CD14-positive monocyte (primary cell): ENCODE measurements at regions not wholly inside any gene's neighbourhood (a gene's known extent, or its start where the extent isn't known, plus 50 kb on each side); places are given as distances from the start of the nearest gene placed in this dataset.

Experiments
- DNase-seq, 3 donors: peaks; one replicate each; pipeline ENCODE4 v3.0.0-alpha.2; 2011 to 2022
- H2AFZ ChIP-seq: 2 replicates; pipeline ENCODE4 v1.6.0; 2012; ENCODE audit warnings: mild to moderate bottlenecking, low read depth, low read length, inconsistent platforms; ENCODE audit not compliant: insufficient read depth, poor library complexity, severe bottlenecking
- H3K27ac ChIP-seq, 2 donors: 1 replicate in 1 of 2; 2 replicates in 1 of 2; pipeline ENCODE4 v1.5.1; 2012 to 2013; ENCODE audit warnings: low read length in 2 of 2, control low read depth in 1 of 2, inconsistent platforms in 1 of 2, low read depth in 1 of 2, mild to moderate bottlenecking in 1 of 2
- H3K27me3 ChIP-seq, 2 donors: one replicate each; pipeline versions ENCODE4 v1.6.0 to v1.6.1; 2011 to 2013; ENCODE audit warnings: low read length in 2 of 2; ENCODE audit not compliant: control insufficient read depth in 2 of 2, insufficient read depth in 2 of 2
- H3K36me3 ChIP-seq, 2 donors: replicated peaks in 1 of 2; 1 replicate in 1 of 2; 2 replicates in 1 of 2; pipeline versions ENCODE4 v1.5.1 to v1.6.1; 2012 to 2013; ENCODE audit warnings: low read length in 2 of 2, control low read depth in 1 of 2, inconsistent platforms in 1 of 2, mild to moderate bottlenecking in 1 of 2; ENCODE audit not compliant: insufficient read depth in 2 of 2, control insufficient read depth in 1 of 2
- H3K4me1 ChIP-seq, 2 donors: 1 replicate in 1 of 2; 2 replicates in 1 of 2; pipeline versions ENCODE4 v1.5.1 to v1.6.1; 2012 to 2013; ENCODE audit warnings: low read length in 2 of 2, control low read depth in 1 of 2, inconsistent platforms in 1 of 2, mild to moderate bottlenecking in 1 of 2, moderate library complexity in 1 of 2; ENCODE audit not compliant: insufficient read depth in 2 of 2, control insufficient read depth in 1 of 2
- H3K4me2 ChIP-seq: replicated peaks from 2 replicates; pipeline ENCODE3; 2012; ENCODE audit warnings: low read length, moderate library complexity, mild to moderate bottlenecking; ENCODE audit not compliant: poor library complexity, severe bottlenecking; ENCODE audit errors: extremely low read depth
- H3K4me3 ChIP-seq, 3 experiments: fragments of 200-600 bp in 1 of 3; sonication (generic) in 1 of 3; replicated peaks in 1 of 3; 1 replicate in 2 of 3; 2 replicates in 1 of 3; pipeline ENCODE4 v1.5.1; 2011 to 2013; ENCODE audit warnings: low read length in 3 of 3, mild to moderate bottlenecking in 3 of 3, control low read depth in 2 of 3, low read depth in 2 of 3, inconsistent platforms in 1 of 3, moderate library complexity in 1 of 3
- H3K79me2 ChIP-seq: 2 replicates; pipeline ENCODE4 v1.6.0; 2012; ENCODE audit warnings: mild to moderate bottlenecking, control low read depth, inconsistent platforms, low read length, moderate library complexity; ENCODE audit not compliant: insufficient read depth
- H3K9ac ChIP-seq: 2 replicates; pipeline ENCODE4 v1.6.0; 2017; ENCODE audit warnings: low read length, mild to moderate bottlenecking; ENCODE audit not compliant: insufficient read depth, poor library complexity, severe bottlenecking
- H3K9me3 ChIP-seq, 2 donors: replicated peaks in 1 of 2; 1 replicate in 1 of 2; 2 replicates in 1 of 2; pipeline versions ENCODE4 v1.5.1 to v1.6.1; 2012 to 2013; ENCODE audit warnings: low read length in 2 of 2, control low read depth in 1 of 2; ENCODE audit not compliant: control insufficient read depth in 1 of 2, insufficient read depth in 1 of 2
- H4K20me1 ChIP-seq: 2 replicates; pipeline ENCODE4 v1.6.0; 2012; ENCODE audit warnings: mild to moderate bottlenecking, low read length, control low read depth, moderate library complexity; ENCODE audit not compliant: insufficient read depth
- H3K27ac Mint-ChIP-seq, 7 donors: one replicate each; pipeline ENCODE4 v1.8.0; 2020; ENCODE audit warnings: mild to moderate bottlenecking in 7 of 7, mixed read lengths in 7 of 7, moderate library complexity in 6 of 7, inconsistent platforms in 2 of 7
- H3K27me3 Mint-ChIP-seq, 3 donors: one replicate each; pipeline ENCODE4 v1.8.0; 2021 to 2022; ENCODE audit warnings: low read depth in 3 of 3, mild to moderate bottlenecking in 3 of 3, mixed read lengths in 3 of 3, moderate library complexity in 3 of 3, inconsistent platforms in 1 of 3
- H3K36me3 Mint-ChIP-seq, 2 donors: one replicate each; pipeline ENCODE4 v1.8.0; 2020; ENCODE audit warnings: mixed read lengths in 2 of 2, inconsistent platforms in 1 of 2, mild to moderate bottlenecking in 1 of 2
- H3K4me1 Mint-ChIP-seq: one replicate; pipeline ENCODE4 v1.8.0; 2020; ENCODE audit warnings: mild to moderate bottlenecking, mixed read lengths
- H3K4me3 Mint-ChIP-seq, 2 donors: one replicate each; pipeline ENCODE4 v1.8.0; 2020; ENCODE audit warnings: mild to moderate bottlenecking in 2 of 2, mixed read lengths in 2 of 2, moderate library complexity in 1 of 2
- H3K9me3 Mint-ChIP-seq, 7 donors: one replicate each; pipeline ENCODE4 v1.8.0; 2020 to 2022; ENCODE audit warnings: mixed read lengths in 7 of 7, mild to moderate bottlenecking in 6 of 7, moderate library complexity in 6 of 7, inconsistent platforms in 2 of 7
- CTCF ChIP-seq: fragments of 200-600 bp; IDR thresholded peaks from one replicate; pipeline ENCODE4 v1.8.0; 2022; ENCODE audit warnings: antibody characterized with exemption, mild to moderate bottlenecking
- WGBS: methylation state at CpG from one replicate; pipeline ENCODE4 v1.1.5; 2013; ENCODE audit warnings: missing lambda C conversion rate; ENCODE audit not compliant: insufficient coverage; 5-methylcytosine and 5-hydroxymethylcytosine counted together
- intact Hi-C, 2 donors: fragments of 100-400 bp; cut with micrococcal nuclease; formaldehyde crosslinking; loops; one replicate each; pipeline versions ENCODE4 v1.15.0 to v1.15.1; 2023

- no peaks in the 10 kb centered on the region for H3K27me3 ChIP-seq
- H3K27ac Mint-ChIP-seq = no peak overlapping the region
- H3K4me2 ChIP-seq = no peak overlapping the region
- H2AFZ ChIP-seq = no peak overlapping the region
- H3K4me3 ChIP-seq = no peak overlapping the region
- H3K4me3 Mint-ChIP-seq = no peak overlapping the region
- H3K9me3 ChIP-seq = peaks cover 0 to 3% of the 10 kb centered on the region in 2 donors
- no peaks in the 10 kb centered on the region for H3K4me1 ChIP-seq
- intact Hi-C loops = no loop called here
- no peaks in the 10 kb centered on the region for H3K36me3 ChIP-seq
- H3K36me3 Mint-ChIP-seq = no peaks in the 10 kb centered on the region
- H3K27me3 Mint-ChIP-seq = no peaks in the 10 kb centered on the region
- no peak for DNase-seq
- TF ChIP-seq CTCF = no peak
- no peaks in the 10 kb centered on the region for H3K4me1 Mint-ChIP-seq
- no peak overlapping the region for H3K9ac ChIP-seq
- no peaks in the 10 kb centered on the region for H3K79me2 ChIP-seq
- peaks cover 0 to 9% (median 3%) of the 10 kb centered on the region in 7 donors for H3K9me3 Mint-ChIP-seq
- no peaks in the 10 kb centered on the region for H4K20me1 ChIP-seq
- 95% methylated on average over 3 of the region's 7 CpGs for WGBS
- no peak overlapping the region for H3K27ac ChIP-seq
Measured at GRCh38 chr6:23533944-23534343, 592.1 kb upstream of the NRSN1 start.

- H3K9me3 Mint-ChIP-seq = peaks cover 0 to 9% (median 3%) of the 10 kb centered on the region in 7 donors
- H3K27me3 Mint-ChIP-seq = no peaks in the 10 kb centered on the region
- Histone ChIP-seq H3K4me2 (no peak overlapping the region), H4K20me1 (no peaks in the 10 kb centered on the region), H3K9ac (no peak overlapping the region), H3K27me3 (no peaks in the 10 kb centered on the region), H3K27ac (no peak overlapping the region), H3K36me3 (no peaks in the 10 kb centered on the region), H3K79me2 (no peaks in the 10 kb centered on the region), H3K4me3 (no peak overlapping the region), H2AFZ (no peak overlapping the region), H3K4me1 (no peaks in the 10 kb centered on the region), H3K9me3 (peaks cover 0 to 3% of the 10 kb centered on the region in 2 donors)
- intact Hi-C loops = no loop called here
- H3K4me1 Mint-ChIP-seq = no peaks in the 10 kb centered on the region
- no CpG with 5 or more reads among the region's 2 CpGs for WGBS
- no peak for DNase-seq
- TF ChIP-seq CTCF = no peak
- H3K27ac Mint-ChIP-seq = no peak overlapping the region
- H3K4me3 Mint-ChIP-seq = no peak overlapping the region
- no peaks in the 10 kb centered on the region for H3K36me3 Mint-ChIP-seq
Measured at GRCh38 chr6:23534351-23534750, 591.7 kb upstream of the NRSN1 start.
